Testis (tissue), 2 donors: ENCODE measurements at regions not wholly inside any gene's neighbourhood (a gene's known extent, or its start where the extent isn't known, plus 50 kb on each side); places are given as distances from the start of the nearest gene placed in this dataset.
A peak's percentile ranks its signal among the peaks of the same experiment; 100 is the strongest.

Source experiments
- CTCF ChIP-seq, 3 experiments: fragments of 450-650 bp in 2 of 3; fragments of 200-600 bp in 1 of 3; sonication (generic) in 1 of 3; IDR thresholded peaks; one replicate each; pipeline ENCODE4 v1.5.1; 2016 to 2019; ENCODE audit warnings: antibody characterized with exemption in 3 of 3, mild to moderate bottlenecking in 2 of 3, moderate library complexity in 1 of 3
- POLR2A ChIP-seq: fragments of 450-650 bp; IDR thresholded peaks from one replicate; pipeline ENCODE4 v1.6.1; 2017; ENCODE audit warnings: antibody characterized with exemption, mild to moderate bottlenecking, moderate library complexity

- no peak for TF ChIP-seq POLR2A
- TF ChIP-seq CTCF (IDR thresholded peaks at IDR 0.05) = peak in 2 of 3 experiments; percentile 42 to 53
These were observed 84.9 kb downstream of the TRIM27 start for GRCh38 chr6:28838634-28839442.
